ENCODE measurements at regions not wholly inside any gene's neighbourhood (a gene's known extent, or its start where the extent isn't known, plus 50 kb on each side); places are given as distances from the start of the nearest gene placed in this dataset.

DNA sequence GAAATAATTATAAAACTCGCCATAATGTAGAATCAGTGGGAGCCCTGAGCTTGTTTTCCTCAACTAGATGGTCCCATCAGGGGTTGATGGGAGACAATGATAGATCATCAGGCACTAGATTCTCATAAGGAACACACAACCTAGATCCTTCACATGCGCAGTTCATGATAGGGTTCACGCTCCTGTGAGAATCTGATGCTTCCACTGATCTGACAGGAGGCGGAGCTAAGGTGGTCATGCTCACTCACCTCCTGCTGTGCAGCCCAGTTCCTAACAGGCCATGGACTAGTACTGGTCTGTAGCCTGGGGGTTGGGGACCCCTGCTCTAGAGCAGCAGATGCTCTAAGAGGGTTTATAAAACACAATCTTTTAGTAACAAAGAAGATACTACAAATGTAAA lies 183.6 kb downstream of the ANXA2 start:
- DNase-seq (ENCODE audit: low spot score): no peak

DNA sequence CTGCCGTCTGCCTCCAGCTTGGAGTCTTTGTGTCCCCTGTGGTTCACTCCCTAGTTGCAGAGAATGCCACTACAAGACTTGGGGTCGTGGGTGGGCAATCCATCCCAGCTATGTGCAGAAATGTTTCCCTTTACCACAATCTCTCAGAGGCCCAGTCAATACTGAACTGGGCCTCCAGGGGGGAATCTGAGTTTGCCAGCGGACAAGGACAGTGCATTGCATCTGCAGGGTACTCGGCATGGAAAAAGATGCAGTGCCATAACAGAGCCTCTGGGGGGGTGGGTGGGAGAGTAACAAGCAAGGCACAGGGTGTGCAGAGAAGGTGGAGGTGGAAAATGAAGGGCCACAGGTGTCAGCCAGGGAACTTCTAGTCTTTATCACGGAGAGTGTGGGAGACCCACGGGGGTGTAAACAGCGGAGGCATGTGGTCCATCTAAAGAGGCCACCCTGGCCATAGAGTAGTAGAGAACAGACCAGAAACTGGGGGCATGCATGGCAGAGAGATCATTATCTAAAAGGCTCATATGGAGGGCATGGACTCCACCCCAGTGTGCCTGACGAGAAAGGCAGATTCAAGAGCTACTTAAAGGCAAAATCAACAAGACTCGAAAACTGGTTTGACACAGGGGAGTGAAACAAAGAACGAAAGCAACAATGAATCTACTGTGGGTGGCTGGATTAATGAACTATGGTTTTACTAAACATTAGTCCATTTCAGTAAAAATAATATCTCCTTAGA lies 182.4 kb downstream of the ANXA2 start:
- no peak for DNase-seq (ENCODE audit: low spot score)

DNA sequence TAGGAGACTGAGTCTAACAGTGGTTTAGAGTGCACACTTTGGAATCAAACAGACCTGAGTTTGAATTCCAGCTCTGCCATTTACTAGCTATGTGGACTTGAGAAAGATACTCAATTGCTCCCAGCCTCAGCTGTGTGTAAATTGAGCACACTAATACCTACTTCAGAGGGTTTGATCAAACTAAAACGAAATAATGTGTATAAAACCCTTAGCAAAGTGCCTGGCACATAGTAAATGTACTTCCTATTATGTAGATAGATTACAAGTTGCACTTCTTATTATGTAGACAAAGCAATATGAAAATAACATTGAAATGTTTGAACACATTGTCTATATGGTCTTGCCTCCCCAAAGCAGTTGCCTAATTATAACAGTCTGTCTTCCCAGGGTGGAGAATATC lies 180.6 kb downstream of the ANXA2 start:
- no peak for DNase-seq (ENCODE audit: low spot score)

DNA sequence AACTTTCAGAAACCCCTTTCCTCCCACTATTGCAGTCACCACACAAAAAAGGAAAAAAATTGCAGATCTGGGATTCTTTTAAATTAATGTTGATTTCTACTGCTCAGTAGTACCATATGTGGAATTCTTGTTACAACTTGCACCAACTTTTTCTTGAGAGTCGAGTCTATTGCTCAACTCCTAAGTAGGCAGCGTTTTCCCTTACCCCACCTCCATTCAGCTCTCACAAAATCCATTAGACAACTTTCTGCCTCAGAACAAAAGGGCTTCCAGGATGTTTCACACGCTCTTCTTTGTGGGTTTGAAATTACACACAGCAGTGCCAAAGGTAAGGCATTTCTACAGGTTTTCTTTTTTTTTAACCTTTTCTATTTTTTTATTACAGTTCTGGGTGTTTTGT lies 179.5 kb downstream of the ANXA2 start:
- DNase-seq (ENCODE audit: low spot score): no peak

- no peak for DNase-seq (ENCODE audit: low spot score)
Measured at GRCh38 chr15:60219866-60220265, 177.9 kb downstream of the ANXA2 start.

GRCh38 chr15:60221356-60221755 lies 176.4 kb downstream of the ANXA2 start:
- no peak for DNase-seq (ENCODE audit: low spot score)

- DNase-seq (ENCODE audit: low spot score): no peak
Measured at GRCh38 chr15:60222404-60222803, 175.4 kb downstream of the ANXA2 start.

- peak; percentile 7 for DNase-seq (ENCODE audit: low spot score)
Measured at GRCh38 chr15:60223176-60223575, 174.6 kb downstream of the ANXA2 start.

DNA sequence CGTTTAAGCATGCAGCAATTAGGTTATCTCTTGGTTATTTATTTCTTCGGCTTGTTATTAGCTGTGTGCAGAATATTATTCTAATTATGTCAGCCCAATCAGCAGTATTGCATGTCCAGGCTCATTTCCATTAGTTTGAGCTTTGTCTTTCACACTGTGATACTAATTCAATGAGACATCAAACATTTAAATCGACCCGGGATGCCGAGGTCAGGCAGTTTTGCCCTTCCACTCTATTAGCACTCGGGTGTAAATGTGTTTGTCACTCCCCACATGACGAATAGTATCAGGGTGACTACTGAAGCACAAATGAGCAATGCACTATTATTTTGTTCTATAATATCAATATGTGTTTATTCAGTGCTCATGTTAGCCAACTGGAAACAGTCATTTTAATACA lies 170.9 kb downstream of the ANXA2 start:
- DNase-seq (ENCODE audit: low spot score): no peak

GRCh38 chr15:60228101-60228500 lies 169.7 kb downstream of the ANXA2 start:
- no peak for DNase-seq (ENCODE audit: low spot score)

DNA sequence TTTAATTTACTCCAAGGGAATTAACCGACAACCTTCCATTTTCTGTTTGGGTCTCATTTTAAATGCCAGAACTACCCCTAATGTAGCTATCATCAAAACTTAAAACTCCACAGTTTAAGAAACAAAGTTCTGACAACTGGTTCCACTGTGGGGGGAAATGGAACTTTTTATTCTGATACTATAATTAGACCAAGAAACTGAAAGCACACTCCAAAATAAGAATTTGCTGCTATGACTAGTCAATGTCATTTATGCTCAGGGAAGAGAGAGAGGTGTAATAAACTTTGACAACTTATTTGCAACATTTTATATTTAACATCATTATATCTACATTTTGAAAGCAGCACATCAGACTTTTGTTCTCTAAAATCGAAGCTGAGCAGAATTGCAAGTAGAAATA lies 169.2 kb downstream of the ANXA2 start:
- DNase-seq (ENCODE audit: low spot score): no peak

DNA sequence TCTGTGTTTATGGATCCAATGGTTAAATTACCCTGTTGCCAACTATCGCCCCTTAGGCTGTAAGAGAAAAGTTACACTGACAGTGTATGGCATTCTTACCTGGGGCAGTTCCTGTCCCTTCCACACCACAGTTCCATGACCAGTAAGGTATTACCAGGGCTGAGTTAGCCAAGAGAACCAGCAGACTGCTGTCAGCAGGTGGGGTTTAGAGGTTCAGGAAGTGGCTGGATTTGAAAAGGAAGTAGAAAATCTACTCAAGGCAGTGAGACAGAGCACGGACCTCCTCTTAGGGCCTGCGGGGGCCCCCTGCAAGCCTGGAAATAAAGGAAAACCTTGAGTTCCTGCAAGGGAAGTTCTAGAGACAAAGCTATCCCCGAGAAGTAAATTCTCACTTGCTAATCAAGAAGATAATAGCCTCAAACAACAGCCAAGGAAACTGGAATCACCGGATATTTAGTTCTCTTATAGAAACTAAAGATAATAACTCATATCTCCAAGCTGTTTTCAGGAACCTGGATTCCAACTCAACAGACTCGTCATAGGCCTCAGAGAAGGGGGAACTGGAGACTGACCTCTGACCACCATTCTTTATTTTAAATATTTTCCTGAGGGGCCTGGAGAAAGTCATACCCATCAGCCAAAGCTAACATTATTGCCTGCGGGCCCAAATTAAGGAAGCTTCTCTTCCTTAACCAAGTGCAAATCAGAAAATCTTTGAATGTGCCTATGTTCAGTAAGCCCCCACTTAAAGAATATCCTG lies 161.7 kb downstream of the ANXA2 start:
- no peak for DNase-seq (ENCODE audit: low spot score)

DNA sequence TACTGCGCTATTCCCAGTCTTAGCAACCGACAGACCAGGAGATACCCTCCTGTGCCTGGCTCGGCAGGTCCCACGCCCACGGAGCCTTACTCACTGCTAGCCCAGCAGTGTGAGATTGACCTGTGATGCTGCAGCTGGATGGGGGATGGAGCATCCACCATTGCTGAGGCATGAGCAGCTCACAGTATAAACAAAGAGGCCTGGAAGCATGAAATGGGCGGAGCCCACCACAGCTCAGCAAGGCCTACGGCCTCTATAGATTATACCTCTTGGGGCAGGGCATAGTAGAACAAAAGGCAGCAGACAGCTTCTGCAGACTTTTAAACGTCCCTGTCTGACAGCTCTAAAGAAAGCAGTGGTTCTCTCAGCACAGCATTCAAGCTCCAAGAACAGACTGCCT lies 160.3 kb downstream of the ANXA2 start:
- no peak for DNase-seq (ENCODE audit: low spot score)

DNA sequence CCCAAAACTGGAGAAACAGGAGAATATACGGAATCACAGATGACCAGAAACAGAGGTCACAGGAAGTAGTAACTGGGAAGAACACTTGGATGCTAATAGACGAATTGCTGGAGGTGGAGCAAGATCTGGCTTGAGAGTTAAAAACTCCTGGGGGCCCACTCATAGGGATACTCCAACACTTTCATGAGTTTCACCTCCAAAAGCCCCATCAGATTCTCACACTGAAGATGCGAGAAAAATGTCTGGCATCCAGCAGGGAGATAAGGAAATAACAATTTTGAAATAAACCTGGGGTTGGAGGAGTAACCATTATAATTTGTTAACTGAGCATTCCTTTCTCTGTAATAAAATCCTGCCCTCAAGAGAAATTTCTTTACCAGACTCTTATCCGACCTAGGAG lies 154.0 kb downstream of the ANXA2 start:
- no peak for DNase-seq (ENCODE audit: low spot score)

- DNase-seq (ENCODE audit: low spot score): no peak
Measured at GRCh38 chr15:60244813-60245212, 153.0 kb downstream of the ANXA2 start.

DNA sequence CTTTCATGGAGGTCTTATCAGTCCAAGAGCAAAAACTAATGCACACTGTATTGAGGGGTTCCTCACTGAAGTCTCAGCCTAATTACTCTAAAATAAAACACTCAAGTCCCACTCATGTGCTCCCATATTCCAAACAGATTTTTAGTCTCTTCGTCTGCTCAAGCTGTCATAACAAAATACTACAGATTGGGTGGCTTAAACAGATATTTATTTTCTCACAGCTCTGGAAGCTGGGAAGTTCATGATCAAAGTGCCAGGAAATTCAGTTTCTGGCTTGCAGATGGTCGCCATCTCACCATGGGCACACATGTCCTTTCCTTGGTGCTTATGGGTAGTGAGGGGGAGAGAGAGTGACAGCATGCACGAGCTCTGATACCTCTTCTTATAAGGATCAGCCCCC lies 147.5 kb downstream of the ANXA2 start:
- no peak for DNase-seq (ENCODE audit: low spot score)

GRCh38 chr15:60251300-60252070 lies 146.3 kb downstream of the ANXA2 start:
- no peak for DNase-seq (ENCODE audit: low spot score)

GRCh38 chr15:60254416-60254815 lies 143.4 kb downstream of the ANXA2 start:
- no peak for DNase-seq (ENCODE audit: low spot score)

DNA sequence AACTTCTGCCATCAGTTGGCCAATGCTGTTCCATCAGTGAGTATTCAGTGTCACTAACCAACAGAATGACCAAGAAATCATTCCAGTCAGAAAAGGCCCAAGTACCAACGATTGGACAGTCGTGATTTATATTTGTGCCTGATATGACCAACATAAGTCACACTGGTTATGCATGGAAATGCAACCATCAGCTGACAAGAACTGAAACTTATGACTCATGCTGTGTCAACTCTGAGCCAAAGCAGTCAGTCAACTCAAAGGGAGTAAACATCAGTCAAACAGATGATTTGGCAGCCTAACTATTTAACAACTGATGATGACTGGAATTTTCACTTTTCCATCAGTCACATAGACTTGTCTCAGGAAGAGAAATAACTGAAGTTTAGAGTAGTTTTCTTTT lies 142.4 kb downstream of the ANXA2 start:
- DNase-seq (ENCODE audit: low spot score): peak; percentile 6

- DNase-seq (ENCODE audit: low spot score): no peak
Measured at GRCh38 chr15:60257591-60258159, 140.1 kb downstream of the ANXA2 start.

DNA sequence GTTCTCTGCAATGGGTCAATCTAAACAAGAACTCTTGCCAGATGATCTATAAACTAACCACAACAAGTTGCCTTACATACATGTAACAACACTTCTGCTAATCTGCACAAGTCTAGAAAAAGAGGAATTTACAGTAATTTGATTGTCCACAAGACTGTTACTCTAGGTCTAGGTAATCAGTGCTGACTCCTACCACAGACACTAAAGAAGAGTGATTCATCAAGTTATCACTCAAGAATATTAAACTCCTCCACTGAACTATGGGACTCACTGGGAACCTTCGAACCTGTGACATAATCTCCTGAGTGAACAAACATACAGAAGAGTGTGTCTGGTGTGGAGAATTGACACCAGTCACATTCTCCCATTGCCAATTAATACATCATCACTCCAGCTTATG lies 138.3 kb downstream of the ANXA2 start:
- DNase-seq (ENCODE audit: low spot score): no peak

DNA sequence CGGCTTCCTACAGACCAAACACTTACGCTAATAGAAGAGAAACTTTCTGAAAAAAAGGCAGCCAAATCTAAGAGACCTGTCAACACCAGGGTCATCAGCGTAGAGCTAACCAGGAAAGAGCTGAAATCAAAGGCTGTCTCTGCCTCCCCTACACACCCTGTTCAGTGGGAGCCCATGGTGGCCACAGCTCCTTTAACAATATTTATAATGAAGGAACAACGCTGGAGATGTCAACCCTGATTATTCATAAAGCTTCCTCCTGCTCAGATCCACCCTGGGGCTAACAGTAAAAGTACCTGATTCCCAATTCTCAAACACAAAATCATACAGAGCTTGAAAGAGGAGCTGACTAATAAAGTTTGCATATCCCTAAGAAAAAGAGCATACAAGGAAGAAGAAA lies 133.7 kb downstream of the ANXA2 start:
- DNase-seq (ENCODE audit: low spot score): no peak

GRCh38 chr15:60264566-60264965 lies 133.2 kb downstream of the ANXA2 start:
- no peak for DNase-seq (ENCODE audit: low spot score)
